ENCODE measurements at regions not wholly inside any gene's neighbourhood (a gene's known extent, or its start where the extent isn't known, plus 50 kb on each side); places are given as distances from the start of the nearest gene placed in this dataset.

GRCh38 chr1:34640654-34641401 is 114.0 kb upstream of the GJB5 start:
- no peak for TF ChIP-seq CTCF (IDR thresholded peaks at IDR 0.05)
- no peak for TF ChIP-seq POLR2A (IDR thresholded peaks at IDR 0.05)
- TF ChIP-seq POLR2AphosphoS5 (IDR thresholded peaks at IDR 0.05), result no peak

All from sigmoid colon (tissue), 4 donors.